Loucy (cell line): ENCODE measurements at regions not wholly inside any gene's neighbourhood (a gene's known extent, or its start where the extent isn't known, plus 50 kb on each side); places are given as distances from the start of the nearest gene placed in this dataset.

Experiments used
- H2AFZ ChIP-seq: fragments of 200-600 bp; sonication (generic); 2 replicates; pipeline ENCODE4 v1.6.0; 2016; ENCODE audit warnings: antibody characterized with exemption, mild to moderate bottlenecking, low read length, moderate library complexity
- H3F3A ChIP-seq: fragments of 200-600 bp; 2 replicates; pipeline ENCODE4 v1.6.0; 2016; ENCODE audit warnings: antibody characterized with exemption, low read depth, mild to moderate bottlenecking
- H3K27me3 ChIP-seq: fragments of 200-600 bp; sonication (generic); 2 replicates; pipeline ENCODE4 v1.6.1; 2014; ENCODE audit warnings: low read length, mild to moderate bottlenecking; ENCODE audit not compliant: insufficient read depth, poor library complexity, severe bottlenecking
- H3K36me3 ChIP-seq: fragments of 200-600 bp; sonication (generic); 2 replicates; pipeline ENCODE4 v1.6.1; 2016; ENCODE audit warnings: low read length; ENCODE audit not compliant: insufficient read depth
- H3K4me1 ChIP-seq: fragments of 200-600 bp; sonication (generic); 2 replicates; pipeline ENCODE4 v1.5.1; 2014; ENCODE audit warnings: low read length, mild to moderate bottlenecking; ENCODE audit not compliant: insufficient read depth, poor library complexity, severe bottlenecking
- H3K4me2 ChIP-seq: fragments of 200-600 bp; sonication (generic); 2 replicates; pipeline ENCODE4 v1.6.0; 2014; ENCODE audit warnings: antibody characterized with exemption, low read length, low read depth, mild to moderate bottlenecking; ENCODE audit not compliant: poor library complexity, severe bottlenecking
- H3K4me3 ChIP-seq: fragments of 200-600 bp; sonication (generic); 2 replicates; pipeline ENCODE4 v1.5.1; 2014; ENCODE audit warnings: low read length, mild to moderate bottlenecking, mixed read lengths; ENCODE audit not compliant: poor library complexity, severe bottlenecking
- H3K79me2 ChIP-seq: fragments of 200-600 bp; sonication (generic); 2 replicates; pipeline ENCODE4 v1.6.1; 2014; ENCODE audit warnings: low read length; ENCODE audit not compliant: insufficient read depth
- H3K9ac ChIP-seq: fragments of 200-600 bp; sonication (generic); 2 replicates; pipeline ENCODE4 v1.6.0; 2014; ENCODE audit warnings: mild to moderate bottlenecking, low read depth, low read length, moderate library complexity; ENCODE audit not compliant: poor library complexity, severe bottlenecking
- H3K9me2 ChIP-seq: fragments of 200-600 bp; sonication (generic); replicated peaks from 2 replicates; pipeline ENCODE4 v1.6.1; 2016; ENCODE audit warnings: low read depth, low read length, mixed read lengths
- H3K9me3 ChIP-seq: fragments of 200-600 bp; sonication (generic); 2 replicates; pipeline ENCODE4 v1.6.1; 2014; ENCODE audit warnings: mild to moderate bottlenecking, antibody characterized with exemption, low read length, low read depth; ENCODE audit not compliant: insufficient read depth
- H4K20me1 ChIP-seq: fragments of 200-600 bp; sonication (generic); 2 replicates; pipeline ENCODE4 v1.6.0; 2014; ENCODE audit warnings: antibody characterized with exemption, low read length, mild to moderate bottlenecking; ENCODE audit not compliant: insufficient read depth, poor library complexity, severe bottlenecking
- CTCF ChIP-seq: fragments of 200-600 bp; sonication (generic); conservative IDR thresholded peaks from 2 replicates; pipeline ENCODE4 v1.5.1; 2014; ENCODE audit warnings: mild to moderate bottlenecking, antibody characterized with exemption, low read length
- EZH2phosphoT487 ChIP-seq: fragments of 200-600 bp; IDR thresholded peaks from 2 replicates; pipeline ENCODE4 v1.6.1; 2018; ENCODE audit warnings: antibody characterized with exemption, mild to moderate bottlenecking, moderate library complexity, borderline replicate concordance

GRCh38 chr5:18079831-18080230, 445.6 kb downstream of the TAF11L14 start:
- Histone ChIP-seq H3K9me3 (no peaks in the 10 kb centered on the region), H4K20me1 (no peaks in the 10 kb centered on the region)

GRCh38 chr5:18088020-18088579, 453.8 kb downstream of the TAF11L14 start:
- Histone ChIP-seq H3K36me3 (no peaks in the 10 kb centered on the region), H3K4me1 (no peaks in the 10 kb centered on the region), H3K79me2 (no peaks in the 10 kb centered on the region), H3K27me3 (no peaks in the 10 kb centered on the region), H3K9ac (no peak overlapping the region), H3K4me2 (no peak overlapping the region), H3K9me2 (no peaks in the 10 kb centered on the region), H3F3A (no peaks in the 10 kb centered on the region), H2AFZ (no peak overlapping the region), H4K20me1 (no peaks in the 10 kb centered on the region), H3K9me3 (0 out of 2 replicates have a peak, but pooled peaks cover 2% of the 10 kb centered on the region), H3K4me3 (no peak overlapping the region)
- TF ChIP-seq EZH2phosphoT487 (no peak), CTCF (no peak)

More at GRCh38 chr5:18079831-18080230, 445.6 kb downstream of the TAF11L14 start:
- H3F3A ChIP-seq, result no peaks in the 10 kb centered on the region
- no peaks in the 10 kb centered on the region for H3K4me1 ChIP-seq
- no peak for TF ChIP-seq EZH2phosphoT487
- TF ChIP-seq CTCF, result no peak
- H3K4me2 ChIP-seq, result no peak overlapping the region
- H3K9ac ChIP-seq, result no peak overlapping the region
- no peaks in the 10 kb centered on the region for H3K27me3 ChIP-seq
- H3K36me3 ChIP-seq, result no peaks in the 10 kb centered on the region
- no peak overlapping the region for H2AFZ ChIP-seq
- H3K79me2 ChIP-seq, result no peaks in the 10 kb centered on the region
- H3K9me2 ChIP-seq, result no peaks in the 10 kb centered on the region
- H3K4me3 ChIP-seq, result no peak overlapping the region

GRCh38 chr5:18090177-18090576, 455.9 kb downstream of the TAF11L14 start:
- Histone ChIP-seq H3K9me3 (0 out of 2 replicates have a peak, but pooled peaks cover 2% of the 10 kb centered on the region), H4K20me1 (no peaks in the 10 kb centered on the region), H3F3A (no peaks in the 10 kb centered on the region), H3K79me2 (no peaks in the 10 kb centered on the region), H3K4me3 (no peak overlapping the region), H3K4me2 (no peak overlapping the region), H3K9ac (no peak overlapping the region), H3K9me2 (no peaks in the 10 kb centered on the region), H2AFZ (no peak overlapping the region), H3K36me3 (no peaks in the 10 kb centered on the region), H3K4me1 (no peaks in the 10 kb centered on the region), H3K27me3 (no peaks in the 10 kb centered on the region)
- TF ChIP-seq EZH2phosphoT487, result no peak
- TF ChIP-seq CTCF, result no peak
